PC-3 (cell line): ENCODE measurements at regions not wholly inside any gene's neighbourhood (a gene's known extent, or its start where the extent isn't known, plus 50 kb on each side); places are given as distances from the start of the nearest gene placed in this dataset.

ENCODE experiments used
- CTCF ChIP-seq: fragments of 300-600 bp; sonication (generic); conservative IDR thresholded peaks from 2 replicates; pipeline ENCODE4 v1.5.1; 2017; ENCODE audit warnings: antibody characterized with exemption, low read depth, mild to moderate bottlenecking, low read length
- EZH2 ChIP-seq: fragments of 300-600 bp; sonication (generic); IDR thresholded peaks from one replicate; pipeline ENCODE4 v1.6.1; 2017; ENCODE audit warnings: antibody characterized with exemption, mild to moderate bottlenecking, low read length; ENCODE audit not compliant: unreplicated experiment
- EZH2phosphoT487 ChIP-seq: fragments of 300-600 bp; sonication (generic); IDR thresholded peaks from 2 replicates; pipeline ENCODE4 v1.6.1; 2018; ENCODE audit warnings: mild to moderate bottlenecking, antibody characterized with exemption, low read length, borderline replicate concordance

- TF ChIP-seq EZH2phosphoT487 (no peak), CTCF (no peak), EZH2 (no peak)
These were observed 469.6 kb downstream of the EDEM1 start for GRCh38 chr3:5657106-5657505.
